ENCODE measurements at regions not wholly inside any gene's neighbourhood (a gene's known extent, or its start where the extent isn't known, plus 50 kb on each side); places are given as distances from the start of the nearest gene placed in this dataset.

DNA sequence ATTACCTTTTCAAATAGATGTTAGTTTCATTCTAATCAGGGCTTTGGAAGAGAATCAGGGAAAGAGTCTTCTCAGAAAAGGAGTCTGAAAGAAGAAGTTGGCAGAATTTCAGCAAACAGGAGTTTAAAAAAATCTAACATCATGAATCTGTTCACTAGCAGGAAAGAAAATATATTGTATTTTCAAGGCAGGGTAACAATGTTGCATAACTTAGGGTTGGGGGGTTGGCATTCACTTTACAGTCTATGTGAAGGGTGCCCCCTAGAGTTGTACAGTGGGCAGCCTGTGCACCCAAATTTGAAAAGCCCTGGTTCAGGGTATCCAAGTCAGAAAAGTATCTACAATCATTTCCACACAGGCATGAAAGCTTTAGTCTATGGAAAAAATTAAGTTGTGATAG, 348.4 kb upstream of the SLC30A5 start:
- no peak for DNase-seq

- no peak for DNase-seq
Observed at GRCh38 chr5:68746220-68746619, 347.6 kb upstream of the SLC30A5 start.

DNA sequence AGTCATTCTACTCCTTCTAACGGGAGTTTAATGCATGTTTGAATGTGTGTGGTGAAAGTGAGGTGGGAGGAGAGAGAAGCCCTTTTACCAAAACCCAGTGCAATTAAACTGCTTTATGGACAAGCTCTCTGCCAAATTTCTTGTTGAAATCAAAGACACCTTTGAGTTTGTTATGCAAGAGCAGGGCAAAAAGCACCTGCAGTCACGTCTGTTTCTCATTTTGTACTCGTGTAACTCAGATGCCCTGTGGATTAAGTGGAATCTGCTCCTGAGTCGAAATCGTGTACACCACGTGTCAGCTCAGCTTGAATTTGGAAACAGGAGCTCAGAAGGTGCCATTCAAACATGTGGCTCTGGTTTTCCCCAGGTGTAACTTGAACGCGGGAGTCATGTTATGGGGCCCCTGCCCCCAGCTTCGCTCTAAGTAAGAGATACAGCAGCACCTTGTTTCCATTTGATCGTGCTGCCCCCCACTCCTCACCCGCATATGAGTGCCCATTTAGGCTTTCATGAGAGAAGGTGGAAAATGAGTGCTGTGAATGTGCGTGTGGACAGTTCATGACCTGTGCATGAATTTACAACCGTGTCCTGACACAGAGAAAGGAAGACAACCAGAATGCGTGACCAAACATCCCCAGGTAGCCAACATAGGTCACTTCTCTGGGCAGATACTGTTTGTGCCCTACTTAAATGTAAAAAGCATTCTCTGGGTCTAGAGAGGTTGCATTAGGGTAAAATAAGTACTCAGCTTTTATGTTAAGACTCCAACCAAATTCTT, 347.0 kb upstream of the SLC30A5 start:
- DNase-seq = no peak

GRCh38 chr5:68747521-68747920, 346.3 kb upstream of the SLC30A5 start:
- DNase-seq = no peak

DNA sequence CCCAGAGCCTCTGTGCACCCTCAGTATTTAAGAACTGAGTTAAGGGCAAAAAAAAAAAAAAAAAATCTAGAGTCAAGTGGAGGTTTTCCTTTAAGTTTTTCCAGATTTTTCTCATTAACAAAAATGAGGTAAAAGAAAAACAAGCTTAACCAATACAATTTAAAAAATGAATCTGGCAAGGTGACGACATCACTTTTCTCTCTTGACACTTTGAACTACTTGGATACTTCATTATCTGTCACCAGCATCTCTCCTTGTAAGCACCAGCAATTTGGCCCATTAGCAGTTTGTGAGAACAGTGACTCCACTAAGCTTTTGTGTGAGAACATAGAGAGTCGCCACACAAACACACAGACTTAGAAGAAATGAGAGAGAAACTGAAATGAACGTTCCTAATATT, 345.7 kb upstream of the SLC30A5 start:
- DNase-seq = no peak

DNA sequence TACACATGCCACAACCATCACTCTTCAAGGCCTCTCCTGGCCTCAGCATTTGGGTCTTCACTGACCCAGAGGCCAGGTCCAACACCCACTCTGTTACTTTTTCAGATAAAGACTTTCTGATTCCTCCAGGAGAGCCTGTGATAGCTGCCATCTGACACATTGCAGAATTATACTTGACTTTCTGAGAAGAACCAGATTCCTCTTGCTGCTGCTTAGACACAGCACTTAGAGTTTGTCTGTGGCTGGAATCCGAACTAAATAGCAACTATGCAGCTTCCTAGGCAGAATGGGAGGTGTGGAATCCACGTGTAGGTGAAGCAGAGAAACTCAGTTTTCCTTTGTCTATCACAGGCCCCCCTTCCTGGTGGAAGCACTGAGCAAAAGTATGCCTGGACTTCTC, 344.7 kb upstream of the SLC30A5 start:
- no peak for DNase-seq

- no peak for DNase-seq
Observed at GRCh38 chr5:68749631-68750030, 344.2 kb upstream of the SLC30A5 start.

- DNase-seq = no peak
Observed at GRCh38 chr5:68751661-68752060, 342.2 kb upstream of the SLC30A5 start.

DNA sequence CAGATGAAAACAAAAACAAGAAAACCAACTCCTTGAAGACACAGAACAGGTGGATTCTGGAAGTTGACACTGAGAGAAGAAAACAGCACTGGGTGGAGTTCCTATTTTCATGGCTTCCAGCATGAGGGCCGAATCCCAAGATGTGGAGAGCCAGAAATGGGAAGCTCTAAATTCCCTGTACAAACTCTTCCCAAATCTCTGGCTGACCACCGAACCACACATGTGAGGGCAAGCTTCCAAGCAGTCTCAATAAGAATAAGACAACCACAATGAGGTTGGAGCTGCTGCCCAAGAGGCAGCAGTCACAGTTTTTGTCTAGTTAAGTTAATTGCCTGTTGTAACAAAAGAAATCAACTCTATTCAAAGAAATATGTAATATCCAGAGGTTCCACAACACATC, 339.3 kb upstream of the SLC30A5 start:
- DNase-seq = no peak

GRCh38 chr5:68755293-68755692, 338.5 kb upstream of the SLC30A5 start:
- DNase-seq = no peak

DNA sequence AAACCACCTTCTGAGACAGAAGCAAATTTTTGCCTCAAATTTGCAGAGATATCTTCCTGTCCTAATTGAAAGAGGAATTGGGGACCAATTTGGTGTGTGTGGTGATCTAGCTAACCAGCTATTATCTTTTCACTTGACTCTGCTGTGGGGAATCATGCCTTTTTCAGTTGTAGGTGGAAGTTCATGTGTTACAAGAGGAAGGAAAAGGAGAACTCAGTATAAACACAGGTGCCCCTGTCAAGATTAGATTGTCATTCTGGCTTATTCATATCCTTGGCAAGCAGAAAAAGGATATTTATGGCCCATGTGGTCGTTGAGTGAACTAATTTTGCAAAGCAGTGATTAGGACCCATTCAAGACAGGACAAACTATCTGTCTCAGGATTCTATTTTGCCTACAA, 336.8 kb upstream of the SLC30A5 start:
- DNase-seq = no peak

DNA sequence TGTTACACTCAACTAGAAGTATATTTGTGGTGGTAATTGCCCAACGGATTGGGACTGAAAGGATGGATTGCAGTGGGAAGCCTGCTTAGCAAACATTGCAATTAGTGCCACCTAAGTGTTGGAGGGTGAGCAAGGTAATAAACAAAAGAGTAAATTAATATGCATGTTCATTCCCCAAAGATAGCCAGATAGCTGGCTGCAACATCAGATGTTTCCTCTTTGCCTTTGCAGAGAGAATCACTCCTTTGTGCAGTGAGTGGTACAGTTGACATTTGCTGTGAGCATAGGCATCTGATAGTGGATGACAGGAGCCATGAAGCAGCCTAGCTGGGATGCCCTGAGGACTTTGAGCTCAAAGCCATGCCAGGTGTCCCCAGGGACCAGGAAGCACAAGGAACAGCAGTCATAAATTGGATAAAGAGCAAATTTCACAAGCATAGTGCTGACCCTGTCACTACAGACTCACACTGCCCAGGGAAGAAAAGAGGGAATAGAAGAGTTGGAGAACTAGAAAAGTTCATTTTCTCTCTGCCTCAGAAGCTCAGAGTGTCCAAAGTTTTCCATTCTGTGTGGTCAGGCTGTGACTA, 336.1 kb upstream of the SLC30A5 start:
- DNase-seq = no peak

GRCh38 chr5:68759593-68759992, 334.2 kb upstream of the SLC30A5 start:
- no peak for DNase-seq

DNA sequence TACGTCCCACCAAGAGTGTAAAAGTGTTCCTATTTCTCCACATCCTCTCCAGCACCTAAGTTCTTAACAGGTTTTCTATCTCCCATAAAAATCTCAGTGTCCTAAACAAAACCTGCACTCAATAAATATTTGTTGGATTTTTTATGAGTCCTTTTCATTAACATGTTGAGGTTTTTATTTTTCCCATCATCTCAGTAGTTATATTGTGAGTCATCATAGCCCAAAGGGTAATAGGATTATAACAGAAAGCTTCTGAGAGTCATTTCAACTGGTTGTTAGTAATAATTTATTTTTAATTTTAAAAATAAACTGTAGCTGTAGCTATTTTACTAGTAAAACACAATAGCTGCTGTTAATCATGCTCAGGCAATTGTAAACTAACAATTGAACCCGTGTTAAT, 331.6 kb upstream of the SLC30A5 start:
- DNase-seq = no peak

GRCh38 chr5:68766952-68767464, 326.8 kb upstream of the SLC30A5 start:
- no peak for DNase-seq

DNA sequence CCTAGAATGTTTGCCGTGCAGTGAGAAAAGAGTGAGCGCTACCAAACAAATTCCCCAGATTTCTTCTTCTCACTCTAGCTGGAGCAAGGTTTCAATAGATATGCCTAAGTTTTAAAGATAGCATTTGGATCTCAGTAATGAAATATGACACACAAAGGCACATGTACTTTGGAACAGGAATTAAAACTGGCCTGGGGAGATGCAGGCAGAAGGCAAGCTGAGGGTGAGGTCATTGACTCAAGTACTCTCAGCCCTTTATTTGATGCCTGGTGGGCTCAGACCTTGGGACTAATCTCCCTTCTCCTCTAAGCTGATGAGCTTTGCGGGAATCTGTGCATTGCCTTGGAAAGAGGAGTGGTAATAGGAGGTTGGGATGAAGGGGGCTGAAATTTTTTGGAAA, 323.3 kb upstream of the SLC30A5 start:
- DNase-seq = no peak

GRCh38 chr5:68771221-68771620, 322.6 kb upstream of the SLC30A5 start:
- no peak for DNase-seq

DNA sequence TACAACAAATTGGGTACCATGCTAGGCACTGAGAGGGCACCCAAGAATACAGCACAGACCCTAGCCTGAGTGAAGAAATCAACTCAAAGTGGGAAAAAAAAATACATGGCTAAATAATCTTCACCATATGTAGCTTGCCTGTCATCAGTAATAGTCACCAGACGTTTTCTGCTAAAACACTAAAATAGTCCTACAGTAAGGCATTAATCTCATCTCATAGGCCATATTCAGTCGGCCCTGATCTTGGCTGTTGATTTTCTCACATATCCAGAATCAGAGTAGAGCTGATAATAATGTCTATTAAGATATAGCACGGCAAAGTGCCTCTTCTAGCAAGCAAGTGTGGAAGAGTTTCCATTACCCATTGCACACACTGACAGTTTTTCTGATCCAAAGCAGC, 322.1 kb upstream of the SLC30A5 start:
- DNase-seq = no peak

DNA sequence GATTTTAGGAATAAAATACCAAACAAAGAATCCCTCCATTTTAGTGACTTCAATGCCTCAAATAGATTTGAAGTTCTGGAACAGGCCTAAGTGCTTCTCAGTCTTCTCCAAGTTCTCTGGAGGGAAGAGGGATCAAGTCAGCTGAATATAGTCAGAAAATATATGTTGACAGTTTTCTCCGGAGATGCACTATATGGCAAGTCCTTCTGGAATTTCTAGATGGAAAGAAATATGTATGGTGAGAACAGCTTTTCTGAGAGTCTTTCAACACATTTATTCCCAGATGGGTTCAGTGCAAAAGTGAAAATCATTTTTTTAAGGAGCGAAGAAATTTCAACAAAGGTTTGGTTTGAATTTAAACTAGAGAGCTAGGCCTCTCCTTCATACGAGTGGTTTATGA, 317.4 kb upstream of the SLC30A5 start:
- DNase-seq = no peak

DNA sequence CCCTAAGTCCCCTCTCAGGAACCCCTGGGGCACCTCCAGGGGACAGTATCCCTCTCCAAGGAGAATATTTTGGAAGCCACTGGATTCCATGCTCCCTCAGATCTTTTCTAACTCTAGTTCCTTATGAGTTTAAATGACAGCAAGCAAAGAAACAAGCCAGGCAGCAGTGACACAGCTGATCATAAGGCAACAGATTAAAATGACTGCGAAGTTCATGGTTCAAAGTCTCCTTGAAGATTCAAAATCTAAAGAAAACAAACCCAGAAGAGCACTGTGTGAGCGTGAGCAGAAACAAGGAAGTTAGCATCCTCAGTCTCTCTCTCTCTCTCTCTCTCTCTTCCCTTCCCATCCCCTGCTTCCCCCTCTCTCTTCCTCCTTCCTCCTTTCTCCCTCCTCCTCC, 316.7 kb upstream of the SLC30A5 start:
- no peak for DNase-seq

DNA sequence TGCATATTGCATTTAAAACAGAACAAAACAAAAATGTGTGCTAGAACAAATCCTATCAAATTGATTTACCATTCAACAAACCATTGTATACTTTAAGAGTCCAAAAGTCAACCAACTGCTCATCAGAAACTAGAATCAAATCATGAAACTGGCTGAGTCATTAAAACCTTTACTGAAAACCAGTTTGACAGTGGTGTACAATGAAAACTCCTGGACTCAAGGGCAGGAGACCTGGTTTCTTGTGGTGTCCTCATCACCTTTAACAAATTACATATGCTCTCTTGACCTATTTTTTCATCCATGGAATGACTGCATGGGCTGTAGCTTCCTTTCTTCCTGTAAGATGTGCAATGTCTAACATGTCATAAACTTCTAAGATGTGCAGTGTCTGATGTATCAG, 315.3 kb upstream of the SLC30A5 start:
- no peak for DNase-seq

DNA sequence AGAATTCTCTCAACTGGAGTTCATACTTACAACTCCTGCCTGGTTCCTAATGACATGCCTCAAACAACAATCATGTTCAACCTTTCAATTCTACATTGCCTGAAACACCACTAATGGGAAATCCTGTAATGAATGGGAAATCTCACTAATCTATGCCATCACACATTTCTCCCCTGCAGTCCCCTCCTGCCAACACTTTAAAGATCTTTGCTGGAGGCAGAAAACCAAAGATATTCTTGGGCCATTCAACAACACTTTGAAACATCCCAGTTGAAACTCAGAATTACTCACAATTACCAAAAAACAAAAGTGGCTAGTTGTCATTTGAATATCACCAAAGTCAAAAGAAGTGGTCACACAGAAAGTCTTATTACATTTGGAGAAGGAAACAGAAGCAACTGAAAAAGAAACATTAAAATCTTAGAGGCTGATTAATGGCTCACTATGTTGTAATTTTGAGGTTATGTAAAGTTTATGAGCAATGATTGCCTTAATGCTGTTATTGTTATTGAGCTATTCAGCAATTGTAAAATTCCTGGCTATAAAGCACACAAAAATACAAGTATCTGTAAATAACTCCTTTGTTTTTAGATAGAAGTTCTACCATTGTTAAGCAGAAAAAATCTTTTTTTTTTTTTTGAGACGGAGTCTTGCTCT, 313.4 kb upstream of the SLC30A5 start:
- no peak for DNase-seq

- no peak for DNase-seq
Observed at GRCh38 chr5:68793074-68793473, 300.7 kb upstream of the SLC30A5 start.
